Brain pericyte (primary cell): ENCODE measurements at regions not wholly inside any gene's neighbourhood (a gene's known extent, or its start where the extent isn't known, plus 50 kb on each side); places are given as distances from the start of the nearest gene placed in this dataset.

Experiments used
- DNase-seq: peaks from one replicate; pipeline ENCODE4 v3.0.0-alpha.2; 2012; ENCODE audit warnings: low read depth, low spot score

DNA sequence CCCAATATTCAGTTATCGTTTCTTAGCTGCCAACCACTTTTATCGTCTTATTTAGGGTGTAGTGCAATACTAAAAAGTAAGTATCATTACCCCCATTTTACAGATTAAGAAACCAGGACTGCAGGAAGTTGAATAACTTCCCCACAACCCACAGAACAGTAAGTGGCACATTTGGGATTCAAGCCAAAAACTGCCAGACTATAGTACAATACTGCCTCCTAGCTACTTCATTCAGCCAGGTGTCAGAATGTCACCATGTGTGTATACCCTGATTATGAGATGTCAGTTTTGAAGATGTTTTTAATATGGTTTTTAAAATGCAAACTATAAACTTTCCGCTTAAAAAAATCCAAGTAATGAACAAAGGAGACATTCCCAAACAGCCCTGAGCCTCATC, 74.2 kb upstream of the PROK2 start:
- DNase-seq: no peak

DNA sequence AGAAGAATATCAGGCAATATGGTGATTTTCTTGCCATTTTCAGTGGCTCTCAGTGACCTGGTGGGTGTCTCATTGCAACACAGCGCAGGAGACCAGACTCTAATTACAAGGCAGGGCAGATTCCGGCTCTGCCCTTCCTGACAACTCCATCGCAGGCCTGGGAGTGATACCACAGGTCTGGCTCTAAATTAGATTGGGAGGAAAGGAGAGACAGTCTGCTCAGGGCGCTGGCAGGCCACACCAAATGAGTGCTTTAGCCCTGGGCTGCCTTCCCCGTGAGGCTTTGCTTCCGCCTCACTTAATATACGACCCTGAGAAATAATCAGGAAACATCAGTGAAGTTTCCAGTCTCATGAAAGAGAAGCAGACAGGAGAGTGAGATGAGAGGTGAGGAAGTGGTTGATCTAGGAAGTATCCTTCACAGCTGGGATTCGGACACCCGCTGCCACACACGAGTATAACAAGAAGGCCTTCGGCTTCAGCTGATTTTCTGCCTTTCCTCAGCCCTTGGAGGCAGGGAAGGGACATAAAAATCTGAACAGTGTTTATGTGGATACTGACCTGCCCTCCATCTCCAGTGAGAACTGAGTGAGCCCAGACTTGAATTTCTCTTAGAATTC, 73.7 kb upstream of the PROK2 start:
- no peak for DNase-seq

DNA sequence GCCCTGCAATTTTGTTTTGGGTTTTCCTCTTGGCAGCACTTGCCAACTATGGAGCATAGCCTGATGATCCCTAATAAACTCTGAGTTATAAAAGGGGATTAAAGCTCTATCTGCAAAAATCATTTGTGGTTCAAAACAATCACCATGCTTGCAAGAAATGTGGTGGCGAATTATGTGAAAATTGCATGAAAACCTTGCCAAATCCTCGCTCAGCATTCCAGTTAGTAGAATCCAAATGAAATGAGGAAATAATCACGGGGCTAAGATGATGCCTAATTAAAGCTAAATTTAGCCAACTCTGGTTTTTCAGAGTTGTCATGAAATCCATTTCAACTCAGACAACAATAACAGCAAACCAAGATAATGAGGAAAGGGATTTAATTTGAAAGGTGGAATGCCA, 73.0 kb upstream of the PROK2 start:
- no peak for DNase-seq

DNA sequence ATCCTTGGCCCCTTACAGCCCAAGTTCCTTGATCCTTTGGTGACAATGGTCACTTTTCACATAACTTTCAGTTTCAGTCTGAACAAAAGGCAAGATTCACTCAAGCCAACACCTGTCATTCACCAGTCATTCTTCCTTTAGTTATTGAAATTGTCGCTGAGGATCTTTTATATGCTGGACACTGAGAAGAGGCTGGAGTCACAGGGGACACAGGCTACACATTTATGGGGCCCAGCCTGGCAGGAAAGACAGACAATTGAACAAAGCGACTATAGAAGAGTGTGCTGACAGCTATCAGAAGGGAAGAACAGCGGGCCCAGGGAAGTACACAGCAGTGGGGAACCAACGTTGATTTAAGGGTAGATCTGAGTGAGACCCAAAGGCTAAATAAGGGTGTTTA, 69.8 kb upstream of the PROK2 start:
- no peak for DNase-seq

DNA sequence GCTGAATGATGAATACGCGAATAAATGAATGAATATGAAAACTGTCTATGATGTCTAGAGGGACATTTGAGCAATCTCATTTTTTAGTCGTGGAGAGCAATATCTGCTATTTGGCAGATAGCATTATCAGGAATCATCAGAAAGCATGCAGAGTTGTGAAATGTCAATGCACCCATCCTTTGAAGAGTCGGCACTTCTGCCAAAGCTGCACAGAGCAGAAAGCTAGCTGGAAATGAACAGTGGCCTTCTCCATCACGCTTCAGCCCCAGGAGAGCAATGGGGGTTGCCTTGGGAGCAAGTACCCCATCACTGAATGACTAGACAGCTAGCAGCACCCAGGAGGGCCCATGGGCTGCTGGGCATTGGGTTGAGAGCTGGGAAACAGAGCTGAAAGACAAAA, 69.1 kb upstream of the PROK2 start:
- DNase-seq: no peak

DNA sequence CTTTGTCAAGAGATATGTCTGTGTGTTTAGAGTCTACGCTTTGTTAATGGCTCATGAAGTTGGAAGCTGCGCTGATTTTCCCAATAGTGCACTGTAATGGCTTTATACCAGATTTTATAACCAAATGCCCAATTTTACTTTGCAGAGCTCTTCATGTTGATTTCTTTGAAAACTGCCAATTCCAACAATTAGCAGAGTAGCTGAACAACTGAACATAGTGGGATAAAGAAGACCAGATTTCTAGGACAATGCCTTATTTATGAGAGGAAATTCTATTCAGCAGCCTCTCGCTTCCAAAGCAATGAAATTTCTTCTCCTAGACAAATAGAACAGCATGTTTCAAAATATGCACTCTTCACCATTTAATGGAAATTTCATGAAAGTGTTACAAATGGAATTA, 66.9 kb upstream of the PROK2 start:
- DNase-seq: no peak

DNA sequence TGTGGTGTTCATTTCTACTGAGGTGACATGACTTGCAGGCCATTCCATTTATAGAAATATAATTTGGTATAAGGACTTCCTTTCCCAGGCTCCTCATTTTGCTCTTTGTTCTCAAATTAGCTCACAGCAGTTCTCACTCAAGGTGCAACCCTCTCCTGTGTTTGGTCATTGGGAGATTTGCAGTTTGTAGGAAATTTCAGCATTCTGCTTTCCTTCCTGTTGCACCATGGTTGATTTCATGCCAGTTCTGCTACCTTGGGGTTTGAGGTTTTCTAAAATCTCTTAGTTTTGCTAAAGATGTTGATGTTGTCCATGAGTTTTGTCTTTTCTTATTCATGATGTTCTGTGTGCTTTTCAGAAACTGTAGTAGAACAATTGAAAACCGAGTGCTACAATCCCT, 65.7 kb upstream of the PROK2 start:
- no peak for DNase-seq

DNA sequence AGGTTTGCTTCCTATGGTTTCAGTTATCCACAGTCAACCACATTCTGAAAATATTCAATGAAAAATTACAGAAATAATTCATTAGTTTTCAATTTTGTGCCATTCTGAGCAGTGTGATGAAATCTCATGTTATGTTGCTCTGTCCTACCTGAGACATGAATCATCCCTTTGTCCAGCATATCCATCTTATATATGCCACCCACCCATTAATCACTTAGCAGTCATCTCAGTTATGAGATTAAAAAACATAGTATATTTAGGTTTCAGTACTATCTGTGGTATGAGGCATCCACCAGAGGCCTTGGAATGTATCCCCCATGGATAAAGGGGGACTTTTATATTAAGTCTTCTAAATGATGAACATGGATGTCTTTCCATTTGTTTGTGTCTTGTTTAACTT, 64.7 kb upstream of the PROK2 start:
- no peak for DNase-seq

DNA sequence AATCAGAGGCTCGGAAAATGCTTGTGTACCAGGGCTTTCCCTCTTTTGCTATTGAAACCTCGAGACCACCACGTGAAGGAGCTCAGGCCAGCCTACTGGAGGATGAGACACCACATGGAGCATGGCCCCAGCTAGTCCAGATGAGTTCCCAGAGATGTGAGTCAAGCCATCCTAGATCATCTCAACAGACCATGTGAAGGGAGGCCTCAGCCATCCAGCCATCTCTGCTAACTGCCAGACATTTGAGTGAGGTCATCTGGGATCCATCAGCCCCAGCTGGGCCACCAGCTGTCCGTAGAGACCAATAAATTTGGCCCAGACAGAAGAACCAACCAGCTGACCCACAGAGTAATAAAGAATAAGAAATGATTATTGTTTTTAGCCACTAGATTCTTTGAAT, 62.8 kb upstream of the PROK2 start:
- DNase-seq: no peak

DNA sequence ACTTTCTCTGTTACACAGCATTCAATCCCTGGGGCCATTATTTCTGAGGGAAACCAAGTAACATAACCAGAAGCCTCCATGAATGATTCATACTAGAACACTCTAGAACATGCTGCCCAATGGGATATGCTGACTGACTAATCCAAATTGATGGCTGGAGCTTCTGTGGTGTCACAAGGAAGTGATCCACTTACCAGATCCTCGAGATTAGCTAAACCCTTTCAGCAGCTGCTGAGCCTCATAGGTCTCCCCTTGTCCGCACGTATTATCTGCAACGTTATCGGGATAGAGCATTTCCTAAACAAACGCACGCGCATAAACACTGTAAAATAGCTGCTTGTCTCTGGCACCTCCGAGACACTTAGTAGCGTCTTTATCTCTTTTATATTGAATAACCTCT, 61.2 kb upstream of the PROK2 start:
- no peak for DNase-seq

DNA sequence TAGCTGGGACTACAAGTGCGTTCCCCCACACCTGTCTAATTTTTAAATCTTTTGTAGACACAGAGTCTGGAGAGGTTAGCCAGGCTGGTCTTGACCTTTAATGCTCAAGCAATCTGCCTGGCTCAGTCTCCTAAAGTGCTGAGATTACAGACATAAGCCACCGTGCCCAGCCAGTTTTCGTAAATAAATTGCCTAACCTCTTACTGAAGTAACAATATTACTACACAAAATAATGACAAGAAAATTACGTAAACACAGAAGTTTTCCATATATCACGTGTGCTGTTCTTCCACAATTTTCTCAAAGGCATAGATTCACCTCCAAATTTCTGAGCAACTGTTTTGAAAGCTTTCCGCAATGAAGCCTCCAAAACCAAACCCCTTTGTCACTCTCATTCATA, 58.1 kb upstream of the PROK2 start:
- no peak for DNase-seq

DNA sequence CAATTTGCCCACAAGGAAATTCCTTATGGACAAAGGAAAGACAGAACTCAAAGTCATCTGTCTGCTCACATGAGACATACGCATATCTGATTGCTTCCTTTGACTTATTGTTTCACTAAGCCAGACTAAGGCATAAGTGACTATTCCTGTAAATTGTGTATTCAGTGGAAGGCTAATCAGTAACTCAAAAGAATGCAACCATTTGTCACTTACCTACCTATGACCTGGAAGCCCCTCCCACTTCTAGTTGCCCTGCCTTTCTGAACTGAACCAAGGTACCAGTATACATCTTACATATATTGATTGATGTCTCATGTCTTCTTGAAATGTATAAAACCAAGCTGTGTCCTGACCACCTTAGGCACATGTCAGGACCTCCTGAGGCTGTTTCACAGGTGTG, 53.5 kb upstream of the PROK2 start:
- no peak for DNase-seq
